HAP-1 (cell line): ENCODE measurements at regions not wholly inside any gene's neighbourhood (a gene's known extent, or its start where the extent isn't known, plus 50 kb on each side); places are given as distances from the start of the nearest gene placed in this dataset.
A peak's percentile ranks its signal among the peaks of the same experiment; 100 is the strongest.

ENCODE experiments used
- DNase-seq, 2 experiments: peaks; one replicate each; pipeline ENCODE4 v3.0.0-alpha.2; 2016 to 2020; ENCODE audit warnings: low spot score in 2 of 2
- H3K27me3 ChIP-seq: fragments of 250-450 bp; sonication (Bioruptor Pico); 2 replicates; pipeline ENCODE4 v1.5.1; 2020; ENCODE audit warnings: low read depth, mild to moderate bottlenecking, moderate library complexity
- H3K36me3 ChIP-seq: fragments of 250-450 bp; sonication (Bioruptor Pico); replicated peaks from 2 replicates; pipeline ENCODE4 v1.5.1; 2020; ENCODE audit warnings: mild to moderate bottlenecking
- H3K4me1 ChIP-seq: fragments of 250-450 bp; sonication (Bioruptor Pico); 2 replicates; pipeline ENCODE4 v1.5.1; 2020; ENCODE audit warnings: mild to moderate bottlenecking
- H3K4me3 ChIP-seq: fragments of 250-450 bp; sonication (Bioruptor Pico); 2 replicates; pipeline ENCODE4 v1.5.1; 2020; ENCODE audit warnings: mild to moderate bottlenecking, moderate library complexity
- H3K9me3 ChIP-seq: fragments of 250-450 bp; sonication (Bioruptor Pico); 2 replicates; pipeline ENCODE4 v1.5.1; 2020; ENCODE audit warnings: mild to moderate bottlenecking, moderate library complexity
- in situ Hi-C: fragments of 300-500 bp; cut with MboI; formaldehyde crosslinking; loops from 3 replicates; pipeline ENCODE4 v1.14.3; 2020; ENCODE audit warnings: low sequenced_read_pairs, inconsistent platforms, mixed read lengths

DNA sequence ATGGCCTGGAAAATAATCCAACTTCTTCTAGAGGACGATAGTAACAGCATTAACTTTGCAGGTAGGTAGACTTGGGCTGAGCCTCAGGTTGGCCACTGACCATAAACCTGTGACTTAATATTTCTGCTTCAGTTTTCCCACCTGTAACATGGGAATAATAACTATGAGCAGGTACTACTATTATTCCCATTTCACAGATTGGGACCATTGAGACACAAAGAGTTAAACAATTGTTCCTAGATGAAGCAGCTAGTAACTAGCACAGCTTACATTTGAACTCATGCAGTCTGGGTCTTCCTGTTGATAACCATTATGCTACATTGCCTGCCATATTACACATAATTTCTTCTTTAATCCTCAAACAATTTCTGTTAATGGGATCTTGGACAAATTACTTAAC lies 217.7 kb downstream of the NUAK1 start:
- Histone ChIP-seq H3K36me3 (no peaks in the 10 kb centered on the region), H3K9me3 (no peaks in the 10 kb centered on the region), H3K4me1 (no peaks in the 10 kb centered on the region), H3K27me3 (no peaks in the 10 kb centered on the region; the same call in 1 of the 2 replicates), H3K4me3 (no peak overlapping the region)
- in situ Hi-C loops = no loop called here
- no peak for DNase-seq

DNA sequence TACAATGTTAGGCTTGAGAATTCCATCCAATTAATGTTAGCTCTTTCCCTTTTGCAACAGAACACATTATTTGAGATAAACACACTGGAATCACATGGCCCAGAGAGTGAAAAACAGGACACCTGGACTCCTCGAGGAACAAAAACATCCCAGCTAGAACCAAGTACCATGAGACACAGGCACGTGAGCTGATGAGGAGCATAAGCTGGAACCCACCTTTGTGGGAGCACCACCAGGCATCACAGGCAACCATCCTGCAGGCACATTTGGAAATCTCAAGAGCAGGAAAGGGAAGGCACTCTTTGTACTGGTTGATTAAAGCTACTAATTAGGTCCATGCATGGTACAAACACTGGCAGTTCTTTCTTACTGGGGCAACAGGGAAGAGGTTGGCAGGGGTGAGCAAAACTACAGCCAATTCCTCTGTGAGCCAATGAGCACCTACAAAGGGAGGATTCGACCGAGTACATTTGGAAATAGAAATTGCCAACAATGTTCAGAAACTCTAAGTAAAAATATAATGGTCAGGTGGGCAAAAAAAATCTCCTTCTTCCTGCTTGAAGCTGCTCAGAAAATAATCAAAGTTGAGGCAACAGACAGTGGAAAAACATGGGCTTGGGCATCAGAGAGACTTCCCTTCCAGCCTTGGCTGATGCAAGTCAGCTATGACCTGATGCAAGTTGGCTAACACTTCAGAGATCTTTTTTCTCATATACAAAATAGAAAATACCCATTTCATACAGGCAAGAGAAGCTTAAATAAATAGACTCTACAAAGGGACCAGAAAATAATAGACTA lies 216.7 kb downstream of the NUAK1 start:
- DNase-seq = no peak
- Histone ChIP-seq H3K27me3 (no peaks in the 10 kb centered on the region; the same call in 1 of the 2 replicates), H3K4me1 (no peaks in the 10 kb centered on the region), H3K4me3 (no peak overlapping the region), H3K36me3 (no peaks in the 10 kb centered on the region), H3K9me3 (no peaks in the 10 kb centered on the region)
- in situ Hi-C loops = no loop called here

DNA sequence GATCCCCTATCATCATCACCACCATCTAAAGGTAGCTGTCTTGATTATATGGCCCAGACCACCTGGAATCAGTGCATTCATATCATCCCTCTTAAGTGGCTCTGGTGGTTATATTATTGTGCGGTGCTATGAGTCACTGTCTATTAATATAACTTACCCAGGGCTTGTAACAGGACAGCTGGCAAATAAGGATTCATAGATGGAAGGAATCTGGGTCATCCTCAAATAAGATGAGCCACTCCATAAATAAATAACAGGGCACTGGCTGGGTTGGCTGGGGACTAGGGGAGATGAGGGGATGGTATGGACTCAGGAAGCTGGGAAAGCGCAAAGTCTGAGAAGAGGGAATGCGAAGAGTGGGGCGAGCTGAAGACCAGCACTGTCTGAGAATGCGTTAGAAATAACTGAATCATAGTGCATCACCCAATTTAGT lies 216.1 kb downstream of the NUAK1 start:
- H3K27me3 ChIP-seq = no peaks in the 10 kb centered on the region
- no peaks in the 10 kb centered on the region for H3K4me1 ChIP-seq
- in situ Hi-C loops = no loop called here
- no peak for DNase-seq
- no peaks in the 10 kb centered on the region for H3K36me3 ChIP-seq
- no peaks in the 10 kb centered on the region for H3K9me3 ChIP-seq
- H3K4me3 ChIP-seq = no peak overlapping the region

DNA sequence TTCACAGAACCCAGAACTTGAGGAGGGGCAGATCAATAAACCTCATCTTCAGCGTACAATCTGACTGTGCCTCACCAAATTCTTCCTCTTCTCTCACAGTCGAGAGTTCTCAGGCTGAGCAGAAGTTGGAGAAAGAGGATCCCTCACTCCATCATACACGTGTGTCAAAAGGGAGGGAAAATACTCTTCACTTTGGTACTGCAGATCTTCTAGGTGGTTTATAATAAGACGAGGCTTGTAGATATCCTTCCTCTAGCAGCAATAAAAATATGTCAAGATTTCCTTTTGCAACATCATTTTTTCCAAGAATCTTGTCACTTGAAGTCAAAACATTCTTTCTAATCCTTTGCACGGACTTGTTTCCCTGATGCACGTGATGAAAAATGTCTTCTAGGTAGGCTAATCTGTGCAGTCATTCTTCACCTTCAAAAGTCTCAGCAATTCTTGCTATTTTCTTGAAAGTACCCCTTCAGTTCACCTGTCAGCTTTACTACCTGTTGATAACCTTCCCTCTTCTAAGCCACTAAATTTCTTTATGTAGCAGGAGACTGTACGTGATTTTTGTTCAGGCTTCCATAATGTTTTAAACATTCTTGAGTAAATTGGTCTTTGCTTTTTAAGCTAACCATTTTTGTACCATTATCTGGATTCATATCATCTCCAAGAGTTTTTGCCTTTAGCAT lies 214.1 kb downstream of the NUAK1 start:
- in situ Hi-C loops = no loop called here
- Histone ChIP-seq H3K27me3 (no peaks in the 10 kb centered on the region), H3K9me3 (no peaks in the 10 kb centered on the region), H3K4me3 (no peak overlapping the region), H3K4me1 (no peaks in the 10 kb centered on the region), H3K36me3 (no peaks in the 10 kb centered on the region)
- no peak for DNase-seq

DNA sequence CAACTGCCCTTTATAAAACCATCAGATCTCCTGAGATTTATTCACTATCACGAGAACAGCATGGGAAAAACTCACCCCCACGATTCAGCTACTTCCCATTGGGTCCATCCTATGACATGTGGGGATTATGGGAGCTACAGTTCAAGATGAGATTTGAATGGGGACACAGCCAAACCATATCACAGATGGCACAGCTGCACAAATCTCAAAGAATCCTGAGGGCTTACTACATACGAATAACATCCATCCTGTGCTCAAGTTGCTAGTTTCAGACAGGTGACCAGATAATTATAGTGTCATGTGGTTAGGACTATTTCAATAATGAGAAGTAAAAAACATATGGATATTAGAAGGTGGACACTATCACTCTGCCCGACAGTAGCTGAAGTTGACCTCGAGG lies 211.2 kb downstream of the NUAK1 start:
- in situ Hi-C loops = no loop called here
- H3K9me3 ChIP-seq = no peaks in the 10 kb centered on the region
- no peak for DNase-seq

DNA sequence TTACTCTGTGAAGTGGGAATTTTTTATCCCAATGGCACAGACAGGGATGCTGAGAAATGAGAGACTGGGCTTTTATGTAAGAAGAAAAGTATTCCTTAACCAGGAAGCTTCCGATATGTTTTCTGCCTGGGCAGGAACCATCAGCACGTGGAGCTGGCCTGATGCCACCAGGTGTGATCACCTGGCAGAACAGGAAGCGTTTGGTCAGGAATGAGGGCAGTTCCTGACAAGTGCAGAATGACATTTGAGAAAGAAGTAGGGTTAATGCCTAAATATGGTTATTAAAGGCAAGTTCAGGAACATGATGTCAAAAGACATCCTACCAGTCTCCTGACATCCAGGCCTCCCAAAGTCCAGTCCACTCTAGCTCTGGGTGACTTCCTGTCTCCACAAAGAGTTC lies 210.3 kb downstream of the NUAK1 start:
- no peak for DNase-seq
- in situ Hi-C loops = no loop called here
- peaks cover 15% of the 10 kb centered on the region for H3K4me1 ChIP-seq
- no peaks in the 10 kb centered on the region for H3K36me3 ChIP-seq
- H3K9me3 ChIP-seq = no peaks in the 10 kb centered on the region
- H3K4me3 ChIP-seq = no peak overlapping the region
- H3K27me3 ChIP-seq = no peaks in the 10 kb centered on the region

More for the DNA sequence above, 211.2 kb downstream of the NUAK1 start:
- no peaks in the 10 kb centered on the region for H3K27me3 ChIP-seq
- H3K4me1 ChIP-seq = peaks cover 15% of the 10 kb centered on the region
- no peaks in the 10 kb centered on the region for H3K36me3 ChIP-seq
- H3K4me3 ChIP-seq = no peak overlapping the region

DNA sequence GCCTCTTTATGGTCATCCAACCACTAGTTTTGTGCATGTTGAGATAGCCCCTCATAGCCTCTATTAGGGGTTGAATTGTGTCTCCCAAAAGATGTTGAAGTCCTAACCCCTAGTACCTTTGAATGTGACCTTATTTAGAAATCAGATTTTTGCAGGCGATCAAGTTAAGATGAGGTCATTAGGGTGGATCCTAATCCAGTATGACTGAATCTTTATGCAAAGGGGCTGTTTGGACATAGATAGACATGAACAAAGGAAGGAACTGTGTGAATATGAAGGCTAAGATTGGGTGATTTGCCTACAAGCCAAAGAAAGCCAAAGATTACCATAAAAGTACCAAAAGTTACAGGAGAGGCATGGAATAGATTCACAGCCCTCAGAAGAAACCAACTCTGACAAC lies 209.6 kb downstream of the NUAK1 start:
- no peak for DNase-seq
- no peak overlapping the region for H3K4me3 ChIP-seq
- in situ Hi-C loops = no loop called here
- H3K4me1 ChIP-seq = peaks cover 15% of the 10 kb centered on the region
- no peaks in the 10 kb centered on the region for H3K36me3 ChIP-seq
- H3K27me3 ChIP-seq = no peaks in the 10 kb centered on the region
- H3K9me3 ChIP-seq = no peaks in the 10 kb centered on the region

DNA sequence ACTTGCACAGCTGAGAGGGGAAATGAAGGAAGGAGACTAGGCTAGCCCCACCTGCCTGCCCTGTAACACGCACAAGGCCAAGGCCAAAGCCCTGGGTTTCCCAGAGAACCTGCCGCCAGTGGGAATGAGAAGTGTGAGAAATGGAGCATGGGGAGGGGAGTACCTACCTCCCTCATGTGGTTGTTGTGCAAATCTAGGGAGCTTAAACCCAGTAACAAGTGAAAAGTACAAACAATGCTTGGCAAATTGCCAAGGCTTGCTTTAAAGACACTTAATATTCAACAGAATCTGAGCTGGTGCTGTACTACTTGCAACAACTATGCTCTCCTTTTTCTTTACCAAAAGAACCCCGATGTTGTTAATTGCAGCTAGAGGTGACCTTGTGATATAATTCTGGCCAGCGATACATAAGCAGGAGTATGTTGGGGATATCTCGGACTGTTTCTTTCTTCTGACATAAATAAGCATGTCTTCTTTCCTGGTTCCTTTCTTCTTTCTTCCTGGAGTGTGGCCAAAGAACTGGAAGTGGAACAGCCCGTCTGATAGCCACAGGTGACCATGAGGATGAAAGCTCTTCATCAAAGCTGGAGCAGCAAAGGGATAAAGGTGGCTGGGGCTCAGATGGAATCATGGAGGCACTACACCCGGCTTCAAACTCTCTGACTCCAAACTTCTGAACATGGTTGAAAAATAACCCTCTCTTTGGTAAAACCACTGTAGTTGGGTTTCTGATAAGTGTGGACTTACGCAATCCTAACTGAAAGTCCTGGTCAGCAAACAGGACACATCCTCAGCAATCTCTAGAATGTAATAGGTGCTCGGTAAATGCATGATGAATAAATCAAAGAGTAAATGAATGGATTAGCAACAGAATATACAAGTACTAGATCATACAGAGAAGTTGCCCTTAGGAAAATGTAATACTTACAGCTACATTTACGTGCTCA lies 207.9 kb downstream of the NUAK1 start:
- DNase-seq = no peak
- Histone ChIP-seq H3K36me3 (no peaks in the 10 kb centered on the region), H3K27me3 (no peaks in the 10 kb centered on the region), H3K4me3 (no peak overlapping the region), H3K9me3 (no peaks in the 10 kb centered on the region), H3K4me1 (peaks cover 15% of the 10 kb centered on the region)
- in situ Hi-C loops = no loop called here

DNA sequence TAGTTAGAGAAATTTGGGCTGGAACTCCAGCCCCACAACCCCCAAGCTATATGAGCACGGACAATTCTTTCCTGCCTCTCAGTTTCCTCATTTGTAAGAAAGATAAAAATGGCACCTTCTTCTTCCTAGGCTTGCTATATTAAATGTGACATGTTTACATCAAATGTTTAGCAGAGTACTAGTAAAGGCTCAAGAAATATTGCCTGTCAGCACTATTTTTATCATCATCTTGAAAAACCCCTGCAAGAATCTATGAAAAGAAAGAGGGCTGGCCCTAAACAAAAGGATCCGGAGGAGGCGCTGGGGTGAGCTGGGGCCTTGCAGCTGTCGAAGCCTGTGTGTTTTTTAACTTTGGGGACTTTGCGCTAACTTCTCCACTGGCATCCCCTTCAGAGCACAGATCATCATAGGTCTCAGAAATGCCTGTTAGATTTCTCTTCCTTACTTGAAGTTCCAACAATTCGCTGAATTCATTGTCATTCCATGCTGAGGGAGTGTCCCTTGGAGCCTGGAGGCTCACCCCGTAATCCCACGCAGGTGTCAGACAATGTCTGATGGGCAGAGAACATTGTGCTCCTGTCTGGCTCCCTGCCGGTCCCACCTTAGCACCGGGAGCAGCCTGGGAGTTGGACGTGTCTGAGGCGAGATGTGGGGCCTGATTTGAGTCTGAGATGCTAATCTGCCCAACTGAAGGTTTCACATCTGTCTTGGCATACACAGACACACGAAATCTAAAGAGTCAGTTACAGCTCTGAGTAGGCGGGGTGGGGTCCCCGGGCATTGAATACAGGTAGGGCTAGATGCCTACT lies 206.8 kb downstream of the NUAK1 start:
- Histone ChIP-seq H3K4me1 (peaks cover 15% of the 10 kb centered on the region), H3K9me3 (no peaks in the 10 kb centered on the region), H3K4me3 (no peak overlapping the region), H3K27me3 (no peaks in the 10 kb centered on the region), H3K36me3 (no peaks in the 10 kb centered on the region)
- DNase-seq = peak in 1 of 2 experiments; percentile 23
- in situ Hi-C loops = no loop called here

DNA sequence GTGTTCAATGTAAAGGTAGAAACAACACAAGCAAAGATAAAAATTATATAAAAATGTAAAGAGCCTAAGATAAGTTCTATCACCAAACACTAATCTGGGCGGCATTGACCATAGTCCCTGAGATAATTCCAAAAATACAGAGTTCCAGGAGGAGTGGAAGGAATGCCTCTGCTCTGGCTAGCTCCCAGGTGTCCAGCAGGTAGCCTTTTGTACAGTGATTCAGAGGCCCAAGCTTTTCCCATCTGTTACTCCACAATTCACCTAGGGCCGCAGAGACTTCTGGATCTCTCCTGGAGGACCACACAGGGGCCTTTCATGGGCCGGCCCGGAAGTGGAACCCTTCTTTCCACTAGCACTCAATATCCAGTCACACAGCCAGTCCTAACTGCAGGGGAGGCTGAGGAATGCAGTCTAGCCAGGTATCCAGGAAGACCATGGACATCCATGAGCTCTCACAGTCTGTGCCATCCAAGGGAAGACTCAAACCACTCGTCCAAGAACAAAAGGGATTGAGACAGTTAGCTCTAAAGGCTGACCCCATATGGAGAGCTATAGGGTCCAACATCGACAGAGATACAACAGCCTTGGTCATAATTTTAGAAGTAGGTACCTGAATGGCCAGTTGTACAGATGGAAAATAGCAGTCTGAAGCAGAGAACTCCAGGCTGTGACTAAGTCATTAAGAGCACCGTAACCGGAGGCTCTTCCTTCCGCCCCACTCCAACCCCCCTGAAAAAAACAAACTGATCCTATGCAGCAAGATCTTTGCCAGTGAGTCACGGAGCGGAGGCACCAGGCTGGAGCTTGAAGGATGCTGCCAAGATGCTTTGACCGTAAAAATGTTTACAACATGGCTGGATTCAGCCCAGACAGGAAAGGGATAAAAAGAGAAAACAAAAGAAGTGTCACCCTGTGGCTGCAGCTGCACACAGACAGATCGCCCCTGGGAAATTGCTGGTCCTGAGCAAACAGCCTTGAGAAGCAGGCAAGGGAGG lies 204.8 kb downstream of the NUAK1 start:
- Histone ChIP-seq H3K27me3 (no peaks in the 10 kb centered on the region), H3K9me3 (no peaks in the 10 kb centered on the region), H3K4me3 (no peak overlapping the region), H3K4me1 (peaks cover 18% of the 10 kb centered on the region), H3K36me3 (no peaks in the 10 kb centered on the region)
- in situ Hi-C loops = no loop called here
- no peak for DNase-seq

DNA sequence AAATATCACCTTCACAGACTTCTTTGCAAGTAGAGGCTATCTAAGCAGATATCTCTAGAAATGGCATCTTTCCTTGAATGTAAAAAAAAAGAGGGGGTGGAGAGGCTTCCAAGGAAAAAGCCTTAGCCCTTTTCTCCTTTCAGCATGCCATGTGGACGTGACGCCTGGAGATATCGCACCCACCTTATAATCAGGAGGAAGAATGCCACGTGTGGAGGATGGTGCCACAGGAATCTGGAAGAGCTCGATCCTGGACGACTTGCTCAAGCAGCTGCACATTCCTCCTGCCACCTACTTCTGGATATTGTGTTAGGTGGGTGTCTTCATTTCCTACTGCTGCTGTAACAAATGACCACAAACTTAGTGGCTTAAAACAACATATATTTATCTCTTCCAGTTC lies 203.6 kb downstream of the NUAK1 start:
- Histone ChIP-seq H3K36me3 (no peaks in the 10 kb centered on the region), H3K4me3 (no peak overlapping the region), H3K27me3 (no peaks in the 10 kb centered on the region), H3K4me1 (peaks cover 15% of the 10 kb centered on the region), H3K9me3 (no peaks in the 10 kb centered on the region)
- in situ Hi-C loops = no loop called here
- no peak for DNase-seq

DNA sequence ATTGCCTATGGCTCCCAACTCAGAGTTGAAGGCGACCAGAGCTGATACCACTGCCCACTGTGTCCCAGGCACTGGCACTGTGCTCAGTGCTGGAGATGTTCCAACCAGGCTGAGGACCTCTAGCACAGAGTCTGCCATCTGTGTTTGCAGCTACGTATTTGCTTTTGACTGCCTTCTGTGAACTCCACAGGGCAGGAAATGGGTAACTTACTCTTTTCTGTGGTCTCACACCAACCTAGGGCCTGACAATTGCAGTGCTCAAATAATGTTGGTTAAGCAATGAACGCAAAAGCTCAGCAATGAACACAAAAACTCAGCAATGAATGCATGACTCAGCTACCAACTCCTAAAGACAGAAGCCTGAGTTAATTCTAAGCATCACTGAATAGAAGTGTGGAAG lies 202.8 kb downstream of the NUAK1 start:
- Histone ChIP-seq H3K9me3 (no peaks in the 10 kb centered on the region), H3K27me3 (no peaks in the 10 kb centered on the region), H3K4me3 (no peak overlapping the region), H3K36me3 (no peaks in the 10 kb centered on the region), H3K4me1 (peaks cover 8% of the 10 kb centered on the region; the same call in 1 of the 2 replicates)
- DNase-seq = no peak
- in situ Hi-C loops = no loop called here
